BE2C (cell line): ENCODE measurements at regions not wholly inside any gene's neighbourhood (a gene's known extent, or its start where the extent isn't known, plus 50 kb on each side); places are given as distances from the start of the nearest gene placed in this dataset.

Experiments
- DNase-seq: peaks from one replicate; pipeline ENCODE4 v3.0.0-alpha.2; 2020
- H3K27me3 ChIP-seq: fragments of 250-450 bp; sonication (Bioruptor Pico); 2 replicates; pipeline ENCODE4 v1.5.1; 2020; ENCODE audit warnings: mild to moderate bottlenecking
- H3K36me3 ChIP-seq: fragments of 250-450 bp; sonication (Bioruptor Pico); 2 replicates; pipeline ENCODE4 v1.5.1; 2020; ENCODE audit warnings: mild to moderate bottlenecking
- H3K4me1 ChIP-seq: fragments of 250-450 bp; sonication (Bioruptor Pico); 2 replicates; pipeline ENCODE4 v1.5.1; 2020
- H3K4me3 ChIP-seq: 2 replicates; pipeline ENCODE4 v1.5.1; 2011; ENCODE audit warnings: low read depth, low read length
- H3K9me3 ChIP-seq: fragments of 250-450 bp; sonication (Bioruptor Pico); 2 replicates; pipeline ENCODE4 v1.5.1; 2020
- TF ChIP-seq, protein P1 (sequence below): IDR thresholded peaks from 2 replicates; pipeline ENCODE4 v1.5.1; 2012; ENCODE audit warnings: mild to moderate bottlenecking, low read depth, low read length

DNA sequence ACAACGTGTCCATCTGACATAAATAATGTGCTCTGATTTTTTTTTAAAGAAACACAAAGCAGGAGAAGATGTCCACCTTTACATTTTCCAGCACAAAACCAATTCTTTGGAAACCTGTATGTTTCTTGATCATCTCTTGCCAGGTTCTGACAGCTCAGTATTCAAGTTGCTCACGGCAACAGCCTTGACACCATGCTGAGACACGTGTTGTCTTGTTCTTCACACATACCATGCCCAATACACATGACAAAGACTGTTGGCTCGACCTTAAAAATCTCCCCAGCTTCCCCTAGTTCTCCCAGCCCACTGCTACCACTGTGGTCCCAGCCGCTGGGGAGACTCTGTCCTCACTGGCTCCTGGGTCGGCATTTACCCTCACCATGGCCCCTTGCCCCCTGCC lies 518.9 kb downstream of the PREX1 start:
- no peaks in the 10 kb centered on the region for H3K9me3 ChIP-seq
- H3K36me3 ChIP-seq: no peaks in the 10 kb centered on the region
- no peaks in the 10 kb centered on the region for H3K4me1 ChIP-seq
- TF ChIP-seq, protein P1, sequence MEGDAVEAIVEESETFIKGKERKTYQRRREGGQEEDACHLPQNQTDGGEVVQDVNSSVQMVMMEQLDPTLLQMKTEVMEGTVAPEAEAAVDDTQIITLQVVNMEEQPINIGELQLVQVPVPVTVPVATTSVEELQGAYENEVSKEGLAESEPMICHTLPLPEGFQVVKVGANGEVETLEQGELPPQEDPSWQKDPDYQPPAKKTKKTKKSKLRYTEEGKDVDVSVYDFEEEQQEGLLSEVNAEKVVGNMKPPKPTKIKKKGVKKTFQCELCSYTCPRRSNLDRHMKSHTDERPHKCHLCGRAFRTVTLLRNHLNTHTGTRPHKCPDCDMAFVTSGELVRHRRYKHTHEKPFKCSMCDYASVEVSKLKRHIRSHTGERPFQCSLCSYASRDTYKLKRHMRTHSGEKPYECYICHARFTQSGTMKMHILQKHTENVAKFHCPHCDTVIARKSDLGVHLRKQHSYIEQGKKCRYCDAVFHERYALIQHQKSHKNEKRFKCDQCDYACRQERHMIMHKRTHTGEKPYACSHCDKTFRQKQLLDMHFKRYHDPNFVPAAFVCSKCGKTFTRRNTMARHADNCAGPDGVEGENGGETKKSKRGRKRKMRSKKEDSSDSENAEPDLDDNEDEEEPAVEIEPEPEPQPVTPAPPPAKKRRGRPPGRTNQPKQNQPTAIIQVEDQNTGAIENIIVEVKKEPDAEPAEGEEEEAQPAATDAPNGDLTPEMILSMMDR: no peak
- no peak overlapping the region for H3K4me3 ChIP-seq
- H3K27me3 ChIP-seq: no peaks in the 10 kb centered on the region
- DNase-seq: no peak

DNA sequence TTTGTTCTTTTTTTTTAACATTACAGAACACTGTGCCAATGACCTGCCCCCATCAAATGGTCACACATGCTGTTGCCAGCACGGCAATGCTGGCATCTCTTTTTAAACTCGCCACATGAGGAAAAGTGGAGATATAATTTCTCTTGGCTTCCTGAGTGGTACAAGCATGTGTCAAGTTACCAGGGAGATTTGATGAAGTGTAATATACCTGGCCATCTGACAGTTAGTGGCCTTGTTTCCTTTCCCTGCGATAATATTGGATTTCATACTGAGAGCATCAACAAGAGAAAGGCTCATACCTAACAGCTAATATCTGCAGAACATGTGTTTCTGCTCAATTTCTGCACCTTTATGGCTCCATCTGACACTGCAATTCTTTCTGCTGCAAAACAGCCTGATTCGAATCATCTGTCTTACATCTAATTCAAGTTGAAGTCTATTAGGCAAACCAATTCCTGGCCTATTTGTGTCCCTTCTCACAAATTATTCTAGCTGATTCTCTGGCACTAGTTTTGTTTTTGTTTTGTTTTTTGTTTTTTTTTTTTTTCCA lies 519.5 kb downstream of the PREX1 start:
- Histone ChIP-seq H3K36me3 (no peaks in the 10 kb centered on the region), H3K4me3 (no peak overlapping the region), H3K9me3 (no peaks in the 10 kb centered on the region), H3K4me1 (no peaks in the 10 kb centered on the region), H3K27me3 (no peaks in the 10 kb centered on the region)
- TF ChIP-seq, protein P1: no peak
- no peak for DNase-seq

GRCh38 chr20:48307277-48307676 lies 520.5 kb downstream of the PREX1 start:
- Histone ChIP-seq H3K4me1 (no peaks in the 10 kb centered on the region), H3K27me3 (no peaks in the 10 kb centered on the region), H3K9me3 (no peaks in the 10 kb centered on the region), H3K4me3 (no peak overlapping the region), H3K36me3 (no peaks in the 10 kb centered on the region)
- TF ChIP-seq, protein P1: no peak
- DNase-seq: no peak

DNA sequence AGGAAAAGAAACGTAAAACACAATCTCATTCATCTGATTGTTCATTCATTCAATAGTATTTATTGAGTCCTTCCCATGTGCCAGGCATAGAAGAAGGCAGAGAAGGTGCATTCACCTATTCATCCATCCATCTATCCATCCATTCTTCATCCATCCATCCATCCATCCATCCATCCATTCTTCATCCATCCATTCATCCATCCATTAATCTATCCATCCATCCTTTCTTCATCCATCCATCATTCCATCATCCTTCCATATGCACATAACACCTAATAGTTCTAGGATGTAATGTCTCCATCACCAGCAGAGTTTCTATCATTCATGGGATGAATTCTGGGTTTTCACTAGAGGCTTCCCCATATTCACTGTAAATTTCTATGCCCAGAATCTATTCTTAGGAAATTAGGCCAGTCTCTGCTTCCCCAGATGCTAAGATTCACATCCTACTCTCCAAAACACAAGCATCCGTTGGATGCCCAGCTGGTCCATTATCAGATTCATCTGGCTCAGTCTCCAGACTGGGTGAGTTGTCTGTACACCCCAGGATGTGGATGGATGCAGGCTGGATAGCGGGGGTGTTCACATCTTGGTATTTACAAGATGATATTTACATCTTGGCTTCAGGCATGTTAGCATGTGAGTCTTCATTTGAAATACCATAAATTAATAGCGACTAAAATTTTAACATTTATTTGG lies 517.7 kb upstream of the SULF2 start:
- no peak overlapping the region for H3K4me3 ChIP-seq
- no peaks in the 10 kb centered on the region for H3K36me3 ChIP-seq
- H3K4me1 ChIP-seq: peaks cover 10% of the 10 kb centered on the region
- no peaks in the 10 kb centered on the region; the same call in 1 of the 2 replicates for H3K9me3 ChIP-seq
- no peak for DNase-seq
- TF ChIP-seq, protein P1: no peak
- H3K27me3 ChIP-seq: no peaks in the 10 kb centered on the region

DNA sequence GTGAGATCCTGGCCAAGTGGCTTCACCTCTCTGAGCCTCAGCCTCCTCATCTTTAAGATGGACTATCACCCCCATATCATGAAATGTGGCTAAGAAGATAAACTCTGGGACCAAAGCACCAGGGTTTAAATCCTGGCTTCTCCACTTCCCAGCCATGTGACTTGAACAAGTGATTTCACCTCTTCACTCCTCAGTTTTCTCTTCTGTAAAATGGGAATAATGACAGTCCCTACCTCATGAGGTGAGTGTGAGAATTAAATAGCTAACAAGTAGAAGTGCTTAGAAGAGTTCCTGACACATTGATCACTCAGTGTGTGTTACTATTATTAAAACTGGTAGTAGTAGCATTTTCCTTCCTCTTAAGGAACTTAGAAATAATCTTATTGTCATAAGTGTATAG lies 516.9 kb upstream of the SULF2 start:
- TF ChIP-seq, protein P1: no peak

GRCh38 chr20:48301189-48301588 lies 515.9 kb upstream of the SULF2 start:
- H3K4me3 ChIP-seq: no peak overlapping the region
- peaks cover 3% of the 10 kb centered on the region; the same call in 1 of the 2 replicates for H3K9me3 ChIP-seq
- TF ChIP-seq, protein P1: no peak
- H3K27me3 ChIP-seq: no peaks in the 10 kb centered on the region
- peaks cover 10% of the 10 kb centered on the region for H3K4me1 ChIP-seq
- H3K36me3 ChIP-seq: no peaks in the 10 kb centered on the region
- no peak for DNase-seq

More for the DNA sequence above, 516.9 kb upstream of the SULF2 start:
- DNase-seq: no peak
- peaks cover 10% of the 10 kb centered on the region for H3K4me1 ChIP-seq
- H3K27me3 ChIP-seq: no peaks in the 10 kb centered on the region
- no peaks in the 10 kb centered on the region for H3K36me3 ChIP-seq
- H3K9me3 ChIP-seq: peaks cover 3% of the 10 kb centered on the region; the same call in 1 of the 2 replicates
- no peak overlapping the region for H3K4me3 ChIP-seq
